ENCODE measurements at regions not wholly inside any gene's neighbourhood (a gene's known extent, or its start where the extent isn't known, plus 50 kb on each side); places are given as distances from the start of the nearest gene placed in this dataset.

DNA sequence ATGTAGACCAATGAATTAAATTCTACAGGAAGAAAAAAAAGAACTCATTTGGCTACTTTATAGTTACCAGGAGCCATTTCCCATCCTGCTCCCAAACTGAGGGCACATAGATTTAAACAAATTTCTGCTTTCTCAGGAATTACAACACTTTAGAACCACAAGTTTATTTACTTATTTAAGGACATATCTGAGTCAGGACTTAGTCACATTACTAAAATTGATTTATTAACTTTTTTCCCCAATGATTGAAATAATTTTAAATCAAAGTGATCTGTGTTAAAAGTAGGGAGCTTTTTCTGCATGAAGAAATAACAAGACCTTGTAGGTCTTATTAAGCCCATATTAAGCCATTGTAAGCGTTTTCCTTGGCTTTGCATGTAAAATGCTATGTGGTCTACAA lies 291.0 kb upstream of the HAND2 start:
- no peak for DNase-seq (ENCODE audit: low spot score)
- intact Hi-C loops (cut with DNase I) = no loop called here

DNA sequence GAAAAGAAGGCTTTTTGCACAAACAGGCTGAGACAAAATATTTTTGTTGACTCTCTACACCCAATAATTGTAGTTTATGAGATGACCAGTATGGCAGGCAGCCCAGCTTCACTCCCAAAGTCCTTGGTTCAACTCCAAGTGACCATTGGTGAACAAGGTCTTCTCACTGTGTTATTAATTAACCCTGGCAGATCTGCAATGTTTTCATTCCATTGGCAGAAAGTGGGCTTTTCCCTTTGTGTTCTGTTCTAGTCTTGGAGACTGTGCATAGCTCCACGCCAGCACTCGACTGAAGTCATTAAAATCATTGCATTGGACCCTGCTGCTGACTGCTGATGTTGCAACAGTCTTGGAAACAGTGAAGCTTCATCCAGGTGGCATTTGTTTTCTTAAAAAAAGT lies 277.3 kb upstream of the HAND2 start:
- intact Hi-C loops (cut with DNase I) = no loop called here
- no peak for DNase-seq (ENCODE audit: low spot score)

DNA sequence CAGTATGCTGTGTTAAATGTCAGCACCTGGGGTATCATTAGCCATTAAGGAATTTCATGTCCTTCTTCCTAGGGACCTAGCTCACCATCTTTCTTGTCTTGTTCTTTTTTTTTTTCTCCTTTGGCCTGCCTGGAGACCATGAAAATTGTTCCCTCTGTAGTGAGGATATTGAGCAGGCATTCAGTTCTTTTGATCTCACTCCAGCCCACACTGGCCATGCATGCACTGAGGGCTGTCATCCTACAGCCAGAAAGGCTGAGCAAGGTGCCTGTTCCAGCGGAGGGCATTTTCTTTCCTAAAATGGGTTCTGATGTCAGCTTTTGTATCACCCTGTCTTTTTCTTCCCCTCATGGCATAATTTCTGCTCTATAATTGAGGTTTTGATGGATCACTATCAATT lies 275.9 kb upstream of the HAND2 start:
- intact Hi-C loops (cut with DNase I) = no loop called here
- no peak for DNase-seq (ENCODE audit: low spot score)

DNA sequence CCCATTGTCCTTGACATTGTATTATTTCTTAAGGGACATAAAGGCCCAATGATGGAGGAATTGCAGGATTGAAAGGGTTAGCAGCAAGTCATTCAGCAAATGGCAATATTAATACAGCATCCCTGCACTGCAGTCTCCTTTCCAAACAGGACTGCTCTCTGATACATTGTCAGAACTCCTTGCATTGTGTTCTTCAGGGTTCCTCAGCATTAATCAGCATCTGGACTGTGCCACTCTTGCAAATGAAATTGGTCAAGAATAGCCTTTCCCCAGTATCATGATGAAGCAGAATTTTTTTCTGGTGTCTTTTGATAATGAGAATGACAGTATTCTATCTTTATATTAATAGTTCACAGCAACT lies 272.6 kb upstream of the HAND2 start:
- DNase-seq (ENCODE audit: low spot score) = no peak
- intact Hi-C loops (cut with DNase I) = no loop called here

DNA sequence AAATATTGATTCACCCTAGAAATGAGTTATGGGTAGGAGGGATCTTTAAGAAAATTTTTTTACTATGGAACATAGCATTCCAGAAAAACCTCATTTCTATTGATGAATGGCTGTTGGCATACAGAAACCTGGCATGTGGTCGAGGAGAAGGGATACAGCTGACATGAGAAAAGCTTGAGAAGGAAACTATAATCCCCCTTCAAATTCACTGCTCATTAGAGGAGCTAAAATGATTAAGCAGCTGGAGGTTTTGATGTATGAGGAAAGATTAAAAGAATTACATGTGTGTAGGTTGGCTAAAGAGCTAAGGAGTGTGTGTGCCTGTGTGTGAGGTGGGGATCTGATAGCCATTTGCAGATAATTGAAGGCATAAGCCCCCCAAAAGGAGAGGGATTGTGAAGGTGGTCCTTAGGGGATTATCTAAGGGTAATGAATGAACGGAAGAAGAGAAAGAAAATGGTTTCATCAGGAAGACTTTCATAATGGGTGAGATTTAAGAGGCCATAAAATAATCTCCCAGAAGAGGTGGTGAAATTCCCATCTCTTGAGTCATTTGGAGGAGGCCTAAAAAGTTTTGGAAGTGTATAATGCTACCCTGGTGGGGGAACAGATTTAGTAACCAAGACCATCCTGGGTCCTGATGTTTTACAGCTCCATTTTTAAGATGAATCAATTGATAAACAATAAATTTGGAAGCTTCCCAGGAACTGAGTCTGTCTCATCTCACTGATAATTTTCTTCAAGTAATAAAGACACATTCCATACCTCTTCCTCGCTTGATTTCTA lies 272.0 kb upstream of the HAND2 start:
- intact Hi-C loops (cut with DNase I) = no loop called here
- DNase-seq (ENCODE audit: low spot score) = no peak

DNA sequence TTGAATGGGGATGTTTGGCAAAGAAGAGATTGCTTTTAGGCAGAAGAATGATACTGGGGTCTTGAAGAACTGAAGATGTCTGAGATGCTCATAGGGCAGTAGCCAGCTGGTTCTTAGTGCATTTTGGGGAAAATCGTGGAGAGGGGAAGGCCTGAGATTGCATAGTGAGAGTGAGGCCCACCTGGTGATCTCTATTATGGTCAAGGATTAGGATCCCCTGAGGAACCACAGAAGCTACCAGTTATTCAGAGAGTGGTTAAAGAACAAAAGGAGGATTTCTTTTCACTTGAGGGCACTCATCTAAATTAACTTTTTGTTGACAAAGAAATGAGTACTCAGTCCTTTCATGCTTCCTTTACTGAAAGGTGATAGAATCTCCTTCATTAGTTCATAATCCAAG lies 271.3 kb upstream of the HAND2 start:
- DNase-seq (ENCODE audit: low spot score) = no peak
- intact Hi-C loops (cut with DNase I) = no loop called here

DNA sequence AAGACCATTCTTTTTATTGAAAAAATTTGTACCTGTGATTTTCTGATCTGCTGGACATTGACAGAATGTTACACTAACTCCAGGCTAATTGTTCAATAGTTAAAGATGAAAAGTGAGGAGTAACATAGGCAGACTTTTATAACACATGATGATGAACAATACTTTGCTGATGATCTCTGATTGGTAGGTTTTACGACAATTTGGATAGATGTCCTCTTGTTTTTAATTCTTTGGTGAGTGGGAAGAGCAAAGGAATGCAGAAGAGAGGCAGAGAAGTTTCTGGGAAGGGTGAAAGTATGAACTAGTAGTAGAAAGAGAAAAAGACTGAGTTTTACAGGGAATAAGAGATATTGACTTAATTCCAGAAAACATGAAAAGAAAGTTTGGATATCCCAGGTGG lies 267.3 kb upstream of the HAND2 start:
- intact Hi-C loops (cut with DNase I) = no loop called here
- DNase-seq (ENCODE audit: low spot score) = no peak

DNA sequence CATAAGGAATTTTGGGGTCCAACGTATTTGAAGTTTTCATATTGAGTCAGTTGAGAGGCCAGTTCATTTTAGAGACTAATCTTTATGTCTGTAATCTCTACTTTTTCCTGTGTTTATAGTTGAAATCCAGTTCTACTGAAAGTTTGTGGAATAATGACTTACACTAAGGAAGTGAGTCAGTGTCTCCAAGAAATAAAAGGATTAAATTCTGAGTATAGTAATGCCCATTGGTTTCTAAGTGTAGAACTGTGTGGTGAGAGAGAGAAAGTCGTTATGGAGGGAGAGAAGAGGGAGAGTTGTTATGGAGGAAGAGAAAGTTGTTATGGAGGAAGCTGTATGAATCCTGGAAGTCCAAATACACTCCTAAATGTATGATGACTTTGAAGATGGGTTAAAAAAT lies 264.6 kb upstream of the HAND2 start:
- DNase-seq (ENCODE audit: low spot score) = no peak
- intact Hi-C loops (cut with DNase I) = no loop called here

DNA sequence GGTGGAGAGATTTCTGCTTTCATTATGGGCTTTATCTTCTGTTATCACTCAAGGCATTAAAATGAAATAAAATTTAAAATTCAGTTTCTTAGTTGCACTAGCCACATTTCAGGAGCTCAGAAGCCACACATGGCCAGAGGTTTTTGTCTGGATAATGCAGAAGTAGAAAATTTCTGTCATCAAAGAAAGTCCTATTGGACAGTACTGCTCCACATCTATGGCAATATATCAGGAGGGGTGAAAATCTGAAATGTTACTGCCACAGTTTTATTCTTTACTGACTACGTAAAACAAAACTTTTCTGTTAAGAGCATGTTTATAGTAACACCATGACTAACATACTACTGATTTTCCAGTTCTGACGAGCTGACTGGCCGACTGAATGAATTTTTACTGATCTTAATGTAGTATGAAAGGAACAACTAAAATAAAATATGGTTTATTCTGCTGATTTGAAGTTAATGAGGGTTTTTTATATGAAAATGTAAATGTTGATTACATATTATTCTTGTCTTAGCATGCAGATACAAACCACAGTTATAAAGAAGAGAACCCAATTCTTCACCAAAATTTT lies 264.0 kb upstream of the HAND2 start:
- intact Hi-C loops (cut with DNase I) = no loop called here
- no peak for DNase-seq (ENCODE audit: low spot score)

DNA sequence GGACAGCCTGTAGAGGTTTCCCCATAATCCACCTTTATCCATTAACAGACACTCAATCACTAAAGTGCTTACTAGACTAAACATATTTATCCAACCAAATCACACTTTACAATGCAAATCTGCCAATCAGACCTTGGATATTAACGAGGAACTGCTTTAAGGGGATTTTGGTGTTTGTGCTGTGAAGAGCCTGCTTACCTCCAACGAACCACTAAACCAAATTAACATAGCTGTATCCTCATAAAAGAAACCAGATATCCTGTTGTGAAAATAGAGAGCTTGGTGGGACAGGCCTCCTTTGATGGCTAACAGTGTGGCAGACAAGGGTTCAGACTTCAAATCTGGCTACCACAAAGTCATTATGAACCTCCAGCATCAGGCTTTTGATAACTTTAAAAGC lies 252.6 kb upstream of the HAND2 start:
- DNase-seq (ENCODE audit: low spot score) = no peak
- intact Hi-C loops (cut with DNase I) = no loop called here

DNA sequence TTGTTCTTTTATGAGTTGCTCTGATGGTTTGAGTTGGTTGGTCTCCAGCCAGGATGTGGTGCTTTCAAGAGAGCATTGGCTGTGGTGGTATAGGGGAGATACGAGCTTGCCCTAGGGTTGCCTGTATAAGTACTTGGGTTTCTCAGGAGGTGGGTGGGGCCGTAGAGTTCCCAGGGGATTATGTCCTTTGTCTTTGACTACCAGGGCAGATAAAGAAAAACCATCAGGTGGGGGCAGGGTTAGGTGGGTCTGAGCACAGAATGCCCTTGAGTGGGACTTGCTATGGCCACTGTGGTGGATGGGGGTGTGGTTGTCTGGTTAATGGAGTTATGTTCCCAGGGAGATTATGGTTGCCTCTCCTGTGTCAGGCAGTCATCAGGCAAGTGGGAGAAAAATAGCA lies 247.9 kb upstream of the HAND2 start:
- intact Hi-C loops (cut with DNase I) = no loop called here

DNA sequence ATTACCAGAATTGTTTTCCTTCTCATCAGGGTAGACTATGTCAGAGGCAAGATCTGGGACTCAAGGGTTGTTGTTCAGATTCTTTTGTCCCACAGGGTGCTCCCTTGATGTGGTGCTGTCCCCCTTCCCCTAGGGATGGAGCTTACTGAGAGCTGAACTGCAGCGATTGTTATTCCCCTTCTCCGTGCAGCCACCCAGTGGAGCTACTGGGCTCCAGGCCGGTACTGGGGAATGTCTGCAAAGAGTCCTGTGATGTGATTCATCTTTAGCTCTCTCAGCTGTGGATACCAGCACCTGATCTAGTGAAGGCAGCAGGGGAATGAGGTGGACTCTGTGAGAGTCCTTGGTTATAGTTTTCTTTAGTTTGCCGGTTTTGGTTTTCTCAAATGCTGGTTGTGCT lies 247.4 kb upstream of the HAND2 start:
- no peak for DNase-seq (ENCODE audit: low spot score)
- intact Hi-C loops (cut with DNase I) = no loop called here

More for the DNA sequence above, 247.9 kb upstream of the HAND2 start:
- DNase-seq (ENCODE audit: low spot score) = no peak

DNA sequence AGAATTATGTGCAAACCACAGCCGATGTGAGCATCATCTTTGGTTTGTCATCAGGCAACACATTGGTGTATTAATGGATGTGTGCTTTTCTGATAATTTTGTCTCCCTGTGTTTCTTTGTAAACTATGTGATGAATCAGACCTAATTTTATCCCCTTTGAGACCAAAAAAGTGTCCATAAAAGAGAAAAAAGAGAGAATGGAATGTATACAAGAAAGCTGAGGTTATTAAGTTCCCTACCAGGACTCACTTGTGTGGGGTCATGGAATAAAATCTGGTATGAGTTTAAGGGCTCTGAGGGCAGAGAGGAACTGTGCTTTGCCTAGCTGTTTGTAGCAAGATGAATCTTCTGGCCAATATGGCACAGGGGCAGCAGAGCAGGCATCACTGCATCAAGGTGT lies 239.5 kb upstream of the HAND2 start:
- intact Hi-C loops (cut with DNase I) = no loop called here
- no peak for DNase-seq (ENCODE audit: low spot score)

DNA sequence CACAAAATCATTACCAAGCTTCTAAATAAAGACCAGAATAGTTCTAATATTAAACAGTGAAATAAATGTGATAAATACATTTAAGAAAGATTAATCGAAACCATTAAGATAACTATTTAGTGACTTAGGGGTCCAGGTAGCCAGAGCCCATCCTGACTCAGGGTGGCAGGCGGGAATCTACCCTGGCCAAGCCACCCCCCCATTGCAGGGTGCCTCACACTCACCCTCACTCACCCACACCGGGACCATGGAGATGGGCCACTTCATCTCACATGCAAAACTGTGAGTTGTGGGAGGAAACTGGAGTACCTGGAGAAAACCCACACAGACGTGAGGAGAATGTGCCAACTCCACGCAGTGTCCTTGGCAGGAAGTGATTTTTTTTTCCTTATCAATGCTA lies 237.6 kb upstream of the HAND2 start:
- intact Hi-C loops (cut with DNase I) = no loop called here
- no peak for DNase-seq (ENCODE audit: low spot score)

DNA sequence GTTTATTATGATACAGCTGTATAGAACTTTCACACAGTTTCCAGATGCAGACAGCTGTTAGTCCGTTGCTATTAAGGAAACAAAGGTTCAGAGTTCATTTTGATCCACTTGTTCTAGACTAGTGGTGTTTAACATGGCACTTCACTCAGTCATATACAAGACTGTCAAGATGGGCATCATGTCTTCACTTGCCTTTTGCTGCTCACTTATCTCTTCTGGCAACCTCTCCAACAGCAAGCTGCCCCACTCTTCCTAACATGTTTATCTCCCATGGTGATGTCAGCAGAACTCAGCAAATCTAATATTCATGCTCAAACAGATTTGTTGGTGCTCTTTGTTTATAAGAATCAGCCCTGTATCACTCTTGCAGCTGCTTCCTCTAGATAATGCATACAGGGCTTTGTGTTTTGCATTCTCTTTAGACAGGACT lies 236.2 kb upstream of the HAND2 start:
- intact Hi-C loops (cut with DNase I) = no loop called here

DNA sequence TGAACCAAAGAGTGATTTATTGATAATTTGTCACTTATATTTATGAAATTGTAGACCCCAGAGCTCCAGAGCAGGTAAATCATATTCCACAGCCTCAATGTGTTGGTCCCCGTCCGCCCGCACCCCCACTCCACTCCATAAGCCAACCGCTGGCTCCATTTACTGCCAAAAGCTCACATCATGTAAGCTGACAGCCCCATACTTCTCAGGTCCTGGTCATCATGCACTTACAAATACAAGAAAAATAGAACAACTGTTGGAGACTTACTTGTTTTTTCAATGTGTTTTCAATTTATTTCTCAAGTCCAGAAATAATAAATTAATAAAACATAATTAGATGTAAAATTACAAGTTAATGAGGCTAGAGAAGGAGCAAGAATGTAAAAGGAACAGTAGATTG lies 235.7 kb upstream of the HAND2 start:
- DNase-seq (ENCODE audit: low spot score) = no peak
- intact Hi-C loops (cut with DNase I) = no loop called here

More for the DNA sequence above, 236.2 kb upstream of the HAND2 start:
- DNase-seq (ENCODE audit: low spot score) = no peak

DNA sequence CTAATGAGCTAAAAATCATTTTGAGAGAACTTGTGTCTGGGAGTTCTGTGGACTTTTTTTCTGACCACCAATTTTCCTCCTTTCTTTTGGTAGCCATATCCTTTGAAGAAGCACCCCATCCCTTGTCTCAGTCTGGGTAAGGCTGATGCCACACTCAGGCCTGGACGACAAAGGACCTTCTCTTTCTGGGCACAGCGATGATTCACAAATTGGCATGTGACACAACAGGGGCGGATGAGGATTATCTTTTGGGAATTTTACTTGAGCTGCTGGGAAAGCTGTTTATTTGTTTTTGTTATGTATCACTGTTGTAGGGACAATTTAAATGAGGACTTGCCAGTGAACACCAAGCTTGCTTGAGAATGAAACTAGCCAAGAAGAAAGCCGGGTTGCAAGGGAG lies 233.4 kb upstream of the HAND2 start:
- no peak for DNase-seq (ENCODE audit: low spot score)
- intact Hi-C loops (cut with DNase I) = no loop called here

DNA sequence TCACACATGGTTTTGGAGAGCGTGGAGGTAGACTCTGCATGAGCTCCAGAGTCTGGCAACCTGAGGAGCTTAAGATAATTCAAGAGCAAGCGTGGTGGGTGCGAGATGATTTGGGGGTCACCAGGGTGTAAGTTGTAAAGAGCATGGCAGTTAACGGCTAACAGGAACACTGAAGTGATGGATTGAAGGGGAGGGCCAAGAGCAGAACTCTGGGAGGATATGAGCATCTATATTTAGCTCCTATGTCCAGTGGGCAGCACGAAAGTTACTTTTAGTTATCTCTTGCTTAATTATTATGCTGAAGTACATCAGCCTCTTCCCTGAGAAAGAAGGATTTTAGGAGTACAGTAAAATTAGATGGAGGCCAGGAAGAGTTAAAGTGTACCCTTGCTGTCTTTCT lies 231.9 kb upstream of the HAND2 start:
- intact Hi-C loops (cut with DNase I) = no loop called here
- no peak for DNase-seq (ENCODE audit: low spot score)

DNA sequence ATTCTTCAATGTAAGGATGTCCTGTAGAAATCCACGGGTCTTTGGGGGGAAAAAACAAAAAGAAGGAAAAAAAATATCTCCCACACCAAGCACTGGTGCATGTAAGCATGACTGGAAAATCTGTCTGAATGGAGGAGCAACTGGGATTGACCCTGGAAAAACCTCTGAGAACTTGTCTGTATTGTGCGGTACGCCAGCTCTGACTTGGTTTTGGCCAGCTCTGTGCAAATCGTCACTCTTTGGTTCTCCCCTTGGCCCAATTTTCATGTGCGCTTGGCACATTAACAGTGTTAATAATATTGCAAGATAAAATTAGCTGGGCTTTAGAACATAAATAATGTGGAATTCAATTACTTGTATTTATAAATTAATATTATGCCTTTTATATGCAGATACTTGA lies 231.2 kb upstream of the HAND2 start:
- DNase-seq (ENCODE audit: low spot score) = no peak
- intact Hi-C loops (cut with DNase I) = no loop called here

DNA sequence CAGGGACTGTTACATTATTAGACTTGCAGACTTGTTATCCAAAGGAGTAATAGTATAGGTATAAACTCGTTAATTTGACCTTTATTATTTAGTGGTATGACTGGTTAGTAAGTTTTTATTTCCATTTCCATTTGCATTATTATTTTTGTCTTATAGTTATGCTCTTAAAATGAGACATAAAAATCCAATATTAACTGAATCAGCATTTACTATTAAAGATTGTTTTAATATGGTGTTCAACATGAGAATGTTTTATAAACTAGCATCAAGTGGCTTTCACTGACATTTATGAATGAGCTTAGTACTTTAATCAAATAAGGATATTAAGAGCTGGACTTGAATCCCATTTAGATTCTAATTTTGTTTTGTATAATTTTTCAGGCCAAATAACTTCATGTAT lies 228.1 kb upstream of the HAND2 start:
- intact Hi-C loops (cut with DNase I) = no loop called here
- no peak for DNase-seq (ENCODE audit: low spot score)

DNA sequence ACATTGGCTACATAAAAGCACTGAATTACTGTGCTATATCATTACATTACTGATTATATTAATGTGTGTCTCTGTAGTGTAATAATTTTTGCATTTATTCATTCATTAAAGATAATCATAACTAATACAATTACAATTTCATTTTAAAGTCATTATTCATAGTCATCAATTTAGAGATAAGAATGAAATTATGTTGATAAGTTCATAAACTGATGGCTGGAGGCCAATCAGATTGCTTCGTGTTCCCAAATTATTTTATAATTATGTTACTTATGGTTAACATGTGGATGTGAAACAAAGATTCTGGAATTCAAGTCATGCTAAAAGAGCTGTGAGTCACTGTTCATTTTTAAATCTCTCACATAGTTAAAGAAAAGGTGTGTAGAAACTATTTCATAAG lies 223.4 kb upstream of the HAND2 start:
- intact Hi-C loops (cut with DNase I) = no loop called here

More for the DNA sequence above, 223.4 kb upstream of the HAND2 start:
- no peak for DNase-seq (ENCODE audit: low spot score)
